ENCODE measurements at regions not wholly inside any gene's neighbourhood (a gene's known extent, or its start where the extent isn't known, plus 50 kb on each side); places are given as distances from the start of the nearest gene placed in this dataset.

GRCh38 chr1:242674951-242675645 lies 150.6 kb upstream of the PLD5 start:
- no peak for TF ChIP-seq CTCF (IDR thresholded peaks at IDR 0.05)
- no peak for TF ChIP-seq POLR2A (IDR thresholded peaks at IDR 0.05)

Measured in upper lobe of left lung (tissue), 4 donors.